ENCODE measurements at regions not wholly inside any gene's neighbourhood (a gene's known extent, or its start where the extent isn't known, plus 50 kb on each side); places are given as distances from the start of the nearest gene placed in this dataset.
"Not testable (repeated sequence)": the region's sequence is repeated elsewhere in the genome, so short reads cannot be mapped to it uniquely, and the experiment has no call there.

- TF ChIP-seq CTCF (IDR thresholded peaks at IDR 0.05); ZFX (IDR thresholded peaks at IDR 0.05; ENCODE audit: borderline replicate concordance): not testable (repeated sequence)
Measured at GRCh38 chrX:85529141-85529540, 149.7 kb upstream of the POF1B start.
